ENCODE measurements at regions not wholly inside any gene's neighbourhood (a gene's known extent, or its start where the extent isn't known, plus 50 kb on each side); places are given as distances from the start of the nearest gene placed in this dataset.

- TF ChIP-seq CTCF (IDR thresholded peaks at IDR 0.05 in 8 of 11, conservative IDR thresholded peaks at IDR 0.05 in 3 of 11), result no peak
- TF ChIP-seq POLR2A (IDR thresholded peaks at IDR 0.05), result no peak
Measured at GRCh38 chr7:98515201-98515600, 101.9 kb upstream of the NPTX2 start.

All from spleen (tissue), 7 donors.